ENCODE measurements at regions not wholly inside any gene's neighbourhood (a gene's known extent, or its start where the extent isn't known, plus 50 kb on each side); places are given as distances from the start of the nearest gene placed in this dataset.

DNA sequence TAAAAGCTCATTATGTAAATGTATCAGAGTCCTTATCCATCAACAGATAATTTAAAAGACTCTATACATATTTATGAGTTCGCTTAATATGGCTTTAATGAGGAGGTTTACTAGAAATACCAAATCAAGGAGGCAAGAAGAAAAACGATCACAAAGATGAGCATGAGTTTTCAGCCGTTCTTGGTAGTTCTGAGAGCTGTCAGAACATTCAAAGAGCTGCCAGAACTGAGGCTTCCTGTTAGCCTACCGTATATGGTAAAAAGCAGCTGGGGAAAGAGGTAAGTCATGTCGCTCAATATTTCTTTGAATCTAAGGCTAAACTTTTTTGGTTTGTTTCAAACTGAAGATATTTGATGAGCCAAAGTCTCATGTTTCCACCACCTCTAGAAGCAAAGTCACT, 115.3 kb upstream of the PLXNC1 start:
- no peak for TF ChIP-seq POLR2A (IDR thresholded peaks at IDR 0.05)
- TF ChIP-seq, protein P1, sequence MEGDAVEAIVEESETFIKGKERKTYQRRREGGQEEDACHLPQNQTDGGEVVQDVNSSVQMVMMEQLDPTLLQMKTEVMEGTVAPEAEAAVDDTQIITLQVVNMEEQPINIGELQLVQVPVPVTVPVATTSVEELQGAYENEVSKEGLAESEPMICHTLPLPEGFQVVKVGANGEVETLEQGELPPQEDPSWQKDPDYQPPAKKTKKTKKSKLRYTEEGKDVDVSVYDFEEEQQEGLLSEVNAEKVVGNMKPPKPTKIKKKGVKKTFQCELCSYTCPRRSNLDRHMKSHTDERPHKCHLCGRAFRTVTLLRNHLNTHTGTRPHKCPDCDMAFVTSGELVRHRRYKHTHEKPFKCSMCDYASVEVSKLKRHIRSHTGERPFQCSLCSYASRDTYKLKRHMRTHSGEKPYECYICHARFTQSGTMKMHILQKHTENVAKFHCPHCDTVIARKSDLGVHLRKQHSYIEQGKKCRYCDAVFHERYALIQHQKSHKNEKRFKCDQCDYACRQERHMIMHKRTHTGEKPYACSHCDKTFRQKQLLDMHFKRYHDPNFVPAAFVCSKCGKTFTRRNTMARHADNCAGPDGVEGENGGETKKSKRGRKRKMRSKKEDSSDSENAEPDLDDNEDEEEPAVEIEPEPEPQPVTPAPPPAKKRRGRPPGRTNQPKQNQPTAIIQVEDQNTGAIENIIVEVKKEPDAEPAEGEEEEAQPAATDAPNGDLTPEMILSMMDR (IDR thresholded peaks at IDR 0.05) = no peak
- no peaks in the 10 kb centered on the region for H3K9me3 ChIP-seq
- no peaks in the 10 kb centered on the region for H3K36me3 ChIP-seq
- H3K4me3 ChIP-seq = no peak overlapping the region
- no peaks in the 10 kb centered on the region for H3K4me1 ChIP-seq
- H3K27me3 ChIP-seq = no peaks in the 10 kb centered on the region
- H3K27ac ChIP-seq = no peak overlapping the region
- DNase-seq = no peak

DNA sequence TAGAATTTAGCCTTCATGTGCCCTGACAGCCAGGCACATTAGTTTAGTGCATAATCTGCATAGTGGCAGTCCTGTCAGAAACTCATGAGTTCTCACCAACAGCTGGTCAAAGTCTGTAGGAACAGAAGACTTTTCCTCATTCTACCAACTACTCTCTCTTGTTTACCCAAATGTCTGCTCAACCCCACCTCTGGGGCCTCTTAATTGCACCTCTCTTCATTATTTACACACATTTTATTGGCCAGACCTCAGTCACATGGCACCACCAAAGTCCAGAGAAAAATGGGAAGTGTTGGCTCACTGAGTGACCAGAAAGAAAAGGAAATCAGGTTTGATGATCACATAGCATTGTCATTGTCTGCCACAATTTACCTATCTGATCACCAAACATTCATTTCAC, 114.6 kb upstream of the PLXNC1 start:
- DNase-seq = no peak
- H3K27ac ChIP-seq = no peak overlapping the region
- no peaks in the 10 kb centered on the region for H3K9me3 ChIP-seq
- no peaks in the 10 kb centered on the region for H3K27me3 ChIP-seq
- H3K36me3 ChIP-seq = no peaks in the 10 kb centered on the region
- no peak overlapping the region for H3K4me3 ChIP-seq
- no peak for TF ChIP-seq POLR2A (IDR thresholded peaks at IDR 0.05)
- TF ChIP-seq, protein P1 (IDR thresholded peaks at IDR 0.05) = no peak
- no peaks in the 10 kb centered on the region for H3K4me1 ChIP-seq

- no peak for TF ChIP-seq POLR2A (IDR thresholded peaks at IDR 0.05)
- TF ChIP-seq, protein P1 (IDR thresholded peaks at IDR 0.05) = no peak
- Histone ChIP-seq H3K4me3 (no peak overlapping the region), H3K9me3 (no peaks in the 10 kb centered on the region), H3K27me3 (no peaks in the 10 kb centered on the region), H3K27ac (no peak overlapping the region), H3K36me3 (no peaks in the 10 kb centered on the region), H3K4me1 (no peaks in the 10 kb centered on the region)
- no peak for DNase-seq
These were observed 110.9 kb upstream of the PLXNC1 start for GRCh38 chr12:94037444-94037843.

DNA sequence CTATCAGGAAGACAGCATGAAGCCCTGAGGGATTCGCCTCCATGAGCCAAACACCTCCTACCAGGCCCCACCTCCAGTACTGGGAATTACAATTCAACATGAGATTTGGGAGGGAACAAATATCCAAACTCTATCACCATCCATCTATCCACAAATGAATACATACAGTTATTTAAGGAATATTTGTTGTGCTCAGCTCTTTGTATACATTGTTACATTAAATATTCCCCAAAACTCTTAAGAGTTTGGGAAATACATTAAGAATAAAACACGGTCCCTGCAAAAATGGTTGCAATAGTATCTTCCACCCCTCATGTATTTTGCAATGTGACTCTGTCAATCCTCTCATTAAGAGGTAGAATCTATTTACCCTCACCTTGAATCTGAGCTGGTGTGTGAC, 109.8 kb upstream of the PLXNC1 start:
- H3K9me3 ChIP-seq = no peaks in the 10 kb centered on the region
- H3K27ac ChIP-seq = no peak overlapping the region
- no peaks in the 10 kb centered on the region for H3K36me3 ChIP-seq
- DNase-seq = no peak
- H3K4me3 ChIP-seq = no peak overlapping the region
- H3K4me1 ChIP-seq = no peaks in the 10 kb centered on the region
- H3K27me3 ChIP-seq = no peaks in the 10 kb centered on the region
- no peak for TF ChIP-seq POLR2A (IDR thresholded peaks at IDR 0.05)
- TF ChIP-seq, protein P1 (IDR thresholded peaks at IDR 0.05) = no peak

DNA sequence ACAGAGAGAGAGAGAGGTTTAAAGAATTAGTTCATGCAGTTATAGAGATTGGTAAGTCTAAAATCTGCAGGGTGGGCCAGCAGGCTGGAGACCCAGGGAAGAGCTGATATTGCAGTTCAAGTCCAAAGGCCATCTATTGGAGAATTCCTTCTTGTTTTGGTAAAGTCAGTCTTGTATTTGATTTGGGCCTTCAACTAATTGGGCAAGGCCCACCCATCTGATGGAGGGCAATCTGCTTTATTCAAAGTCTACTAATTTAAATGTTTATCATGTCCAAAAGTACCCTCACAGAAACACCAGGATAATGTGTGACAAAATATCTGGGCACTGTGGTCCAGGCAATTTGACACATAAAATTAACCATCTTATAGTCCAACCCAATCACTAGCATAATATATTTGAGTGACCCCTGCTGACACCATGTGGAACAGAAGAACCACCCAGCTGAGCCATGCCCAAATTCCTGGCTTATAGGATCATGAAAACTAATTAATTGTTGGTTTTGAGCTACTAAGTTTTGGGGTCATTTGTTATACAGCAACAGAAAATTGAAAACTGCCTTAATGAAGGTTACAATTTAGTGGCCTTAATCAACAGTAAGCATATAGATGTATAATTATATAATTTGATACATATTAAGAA, 109.1 kb upstream of the PLXNC1 start:
- no peaks in the 10 kb centered on the region for H3K4me1 ChIP-seq
- no peak overlapping the region for H3K4me3 ChIP-seq
- no peaks in the 10 kb centered on the region for H3K36me3 ChIP-seq
- no peaks in the 10 kb centered on the region for H3K9me3 ChIP-seq
- DNase-seq = no peak
- TF ChIP-seq, protein P1 (IDR thresholded peaks at IDR 0.05) = no peak
- no peak for TF ChIP-seq POLR2A (IDR thresholded peaks at IDR 0.05)
- no peak overlapping the region for H3K27ac ChIP-seq
- no peaks in the 10 kb centered on the region for H3K27me3 ChIP-seq

GRCh38 chr12:94039914-94040313, 108.5 kb upstream of the PLXNC1 start:
- Histone ChIP-seq H3K9me3 (no peaks in the 10 kb centered on the region), H3K27me3 (no peaks in the 10 kb centered on the region), H3K4me1 (no peaks in the 10 kb centered on the region), H3K36me3 (no peaks in the 10 kb centered on the region), H3K4me3 (no peak overlapping the region), H3K27ac (no peak overlapping the region)
- TF ChIP-seq, protein P1 (IDR thresholded peaks at IDR 0.05) = no peak
- no peak for TF ChIP-seq POLR2A (IDR thresholded peaks at IDR 0.05)
- no peak for DNase-seq

All from Peyer's patch (tissue), 4 donors.